Endothelial cell of umbilical vein (primary cell): ENCODE measurements at regions not wholly inside any gene's neighbourhood (a gene's known extent, or its start where the extent isn't known, plus 50 kb on each side); places are given as distances from the start of the nearest gene placed in this dataset.

Source experiments
- BruUV-seq: library from RNA; stranded (reverse); fragments of 400-500 nt; replicated peaks from 2 replicates; lab custom pipeline; 2021; lab: Mats Ljungman, UMichigan
- CTCF ChIA-PET: fragments of 300-600, 350-600 bp; sonication (Branson Sonifier 250); formaldehyde crosslinking; loops from one replicate; lab custom pipeline; 2021; ENCODE audit warnings: antibody characterized with exemption, inconsistent platforms; lab: Charles Lee
- POLR2A ChIA-PET: fragments of 300-600, 350-600 bp; sonication (Branson Sonifier 250); formaldehyde crosslinking; loops from one replicate; lab custom pipeline; 2021; ENCODE audit warnings: antibody characterized with exemption, inconsistent platforms; lab: Charles Lee
- DNase-seq: peaks from one replicate; pipeline ENCODE4 v3.0.0-alpha.2; 2011; ENCODE audit warnings: low read depth, low spot score
- FAIRE-seq: peaks from 2 replicates; lab custom pipeline; 2011; peaks lifted over from hg19 to GRCh38; lab: Jason Lieb, UNC
- H2AFZ ChIP-seq: 2 replicates; pipeline ENCODE4 v1.6.0; 2012; ENCODE audit warnings: low read depth, low read length, control low read depth, inconsistent platforms
- H3K27ac ChIP-seq: 2 replicates; pipeline ENCODE4 v1.5.1; 2011; ENCODE audit warnings: low read depth, mild to moderate bottlenecking, control low read depth, low read length, moderate library complexity; ENCODE audit not compliant: insufficient read depth
- H3K27me3 ChIP-seq, 2 experiments: 2 replicates each; pipeline versions ENCODE4 v1.6.0 to v1.6.1; 2011; ENCODE audit warnings: low read length in 2 of 2, mixed read lengths in 1 of 2; ENCODE audit not compliant: control insufficient read depth in 2 of 2, insufficient read depth in 2 of 2
- H3K36me3 ChIP-seq, 2 experiments: 2 replicates in 1 of 2; 3 replicates in 1 of 2; pipeline ENCODE4 v1.5.1; 2011; ENCODE audit warnings: low read length in 2 of 2, mild to moderate bottlenecking in 1 of 2, moderate library complexity in 1 of 2; ENCODE audit not compliant: control insufficient read depth in 2 of 2, insufficient read depth in 2 of 2; ENCODE audit errors: extremely low read depth in 1 of 2
- H3K4me1 ChIP-seq: 3 replicates; pipeline ENCODE4 v1.5.1; 2011; ENCODE audit warnings: mild to moderate bottlenecking, low read length; ENCODE audit not compliant: control insufficient read depth, insufficient read depth; ENCODE audit errors: extremely low read depth
- H3K4me2 ChIP-seq: 2 replicates; pipeline ENCODE4 v1.6.1; 2011; ENCODE audit warnings: low read length, control low read depth, mixed read lengths; ENCODE audit not compliant: insufficient read depth
- H3K4me3 ChIP-seq, 3 experiments: fragments of 200-600 bp in 1 of 3; sonication (generic), shearing (Covaris generic) in 1 of 3; replicated peaks in 1 of 3; 2 replicates each; pipeline ENCODE4 v1.5.1; 2011 to 2016; ENCODE audit warnings: control low read depth in 3 of 3, low read length in 3 of 3, mild to moderate bottlenecking in 2 of 3, inconsistent platforms in 1 of 3, low read depth in 1 of 3, moderate library complexity in 1 of 3; ENCODE audit not compliant: insufficient read depth in 1 of 3
- H3K79me2 ChIP-seq: 2 replicates; pipeline ENCODE4 v1.6.0; 2012; ENCODE audit warnings: low read length, inconsistent platforms; ENCODE audit not compliant: control insufficient read depth, insufficient read depth
- H3K9ac ChIP-seq: replicated peaks from 2 replicates; pipeline ENCODE3; 2011; ENCODE audit warnings: low read length, control low read depth; ENCODE audit not compliant: insufficient read depth; ENCODE audit errors: extremely low read depth
- H3K9me1 ChIP-seq: replicated peaks from 3 replicates; pipeline ENCODE4 v1.6.0; 2011; ENCODE audit warnings: mild to moderate bottlenecking, low read length; ENCODE audit not compliant: control insufficient read depth, insufficient read depth; ENCODE audit errors: extremely low read depth
- H3K9me3 ChIP-seq: replicated peaks from 2 replicates; pipeline ENCODE4 v1.5.1; 2012; ENCODE audit warnings: low read length, inconsistent platforms; ENCODE audit not compliant: control insufficient read depth, insufficient read depth
- H4K20me1 ChIP-seq: replicated peaks from 2 replicates; pipeline ENCODE3; 2011; ENCODE audit warnings: mild to moderate bottlenecking, low read length; ENCODE audit not compliant: control insufficient read depth, insufficient read depth; ENCODE audit errors: extremely low read depth
- EZH2 ChIP-seq: IDR thresholded peaks from 2 replicates; pipeline ENCODE4 v1.6.1; 2012; ENCODE audit warnings: borderline replicate concordance, low read depth, mild to moderate bottlenecking, moderate library complexity, low read length, inconsistent platforms; ENCODE audit not compliant: severe bottlenecking
- FOS ChIP-seq: IDR thresholded peaks from 2 replicates; pipeline ENCODE4 v1.6.1; 2011; ENCODE audit warnings: mild to moderate bottlenecking, low read length, moderate library complexity, borderline replicate concordance; ENCODE audit not compliant: insufficient read depth
- GATA2 ChIP-seq: IDR thresholded peaks from 2 replicates; pipeline ENCODE4 v1.7.0; 2011; ENCODE audit warnings: low read depth, mild to moderate bottlenecking, moderate library complexity, mixed read lengths, low read length; ENCODE audit not compliant: insufficient read length, insufficient read depth
- JUN ChIP-seq: IDR thresholded peaks from 2 replicates; pipeline ENCODE4 v1.6.1; 2011; ENCODE audit warnings: borderline replicate concordance, low read depth; ENCODE audit not compliant: insufficient read length, insufficient read depth
- MYC ChIP-seq: IDR thresholded peaks from one replicate; pipeline ENCODE4 v1.6.1; 2011; ENCODE audit warnings: mild to moderate bottlenecking, low read depth, low read length
- POLR2A ChIP-seq: IDR thresholded peaks from 2 replicates; pipeline ENCODE4 v1.6.1; 2012; ENCODE audit warnings: low read depth, mild to moderate bottlenecking, control low read depth, low read length
- POLR2AphosphoS5 ChIP-seq: IDR thresholded peaks from 2 replicates; pipeline ENCODE4 v1.6.1; 2012; ENCODE audit warnings: low read depth, mild to moderate bottlenecking, control low read depth, low read length, moderate library complexity; ENCODE audit not compliant: insufficient read depth
- dilution Hi-C: fragments of 300-500 bp; cut with MboI; formaldehyde crosslinking; loops from one replicate; pipeline ENCODE4 v1.15.0; 2019; ENCODE audit warnings: low sequenced_read_pairs; ENCODE audit not compliant: extremely low pct_ligation_motif_present
- intact Hi-C: fragments of 100-400 bp; cut with micrococcal nuclease; formaldehyde crosslinking; loops from one replicate; pipeline ENCODE4 v1.10.0; 2022
- TF ChIP-seq, protein P1 (sequence below): IDR thresholded peaks from 2 replicates; pipeline ENCODE4 v1.6.1; 2011; ENCODE audit not compliant: insufficient read depth, insufficient read length
- TF ChIP-seq, protein P2 (sequence below), 2 donors: IDR thresholded peaks; 1 replicate in 1 of 2; 2 replicates in 1 of 2; pipeline ENCODE4 v1.5.1; 2011; ENCODE audit warnings: low read length in 2 of 2, mild to moderate bottlenecking in 2 of 2, moderate library complexity in 2 of 2, control low read depth in 1 of 2, inconsistent platforms in 1 of 2, low read depth in 1 of 2; ENCODE audit not compliant: insufficient read depth in 1 of 2; ENCODE audit errors: extremely low read depth in 1 of 2

- Histone ChIP-seq H3K79me2 (no peaks in the 10 kb centered on the region), H3K4me2 (no peak overlapping the region), H3K27ac (no peak overlapping the region), H3K27me3 (no peaks in the 10 kb centered on the region), H4K20me1 (no peaks in the 10 kb centered on the region), H3K36me3 (no peaks in the 10 kb centered on the region), H3K4me3 (no peak overlapping the region), H3K4me1 (no peaks in the 10 kb centered on the region), H3K9me1 (no peaks in the 10 kb centered on the region), H3K9me3 (no peaks in the 10 kb centered on the region), H3K9ac (no peak overlapping the region), H2AFZ (no peak overlapping the region)
- dilution Hi-C loops (no loop called here), intact Hi-C loops (no loop called here)
- no TSS peak for BruUV-seq
- ChIA-PET CTCF (no interaction called here), POLR2A (no interaction called here)
- FAIRE-seq (no peak), DNase-seq (no peak)
- TF ChIP-seq POLR2A (no peak), POLR2AphosphoS5 (no peak), JUN (no peak), GATA2 (no peak), MYC (no peak), EZH2 (no peak), FOS (no peak)
- TF ChIP-seq, protein P1, sequence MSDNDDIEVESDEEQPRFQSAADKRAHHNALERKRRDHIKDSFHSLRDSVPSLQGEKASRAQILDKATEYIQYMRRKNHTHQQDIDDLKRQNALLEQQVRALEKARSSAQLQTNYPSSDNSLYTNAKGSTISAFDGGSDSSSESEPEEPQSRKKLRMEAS = no peak
- TF ChIP-seq, protein P2, sequence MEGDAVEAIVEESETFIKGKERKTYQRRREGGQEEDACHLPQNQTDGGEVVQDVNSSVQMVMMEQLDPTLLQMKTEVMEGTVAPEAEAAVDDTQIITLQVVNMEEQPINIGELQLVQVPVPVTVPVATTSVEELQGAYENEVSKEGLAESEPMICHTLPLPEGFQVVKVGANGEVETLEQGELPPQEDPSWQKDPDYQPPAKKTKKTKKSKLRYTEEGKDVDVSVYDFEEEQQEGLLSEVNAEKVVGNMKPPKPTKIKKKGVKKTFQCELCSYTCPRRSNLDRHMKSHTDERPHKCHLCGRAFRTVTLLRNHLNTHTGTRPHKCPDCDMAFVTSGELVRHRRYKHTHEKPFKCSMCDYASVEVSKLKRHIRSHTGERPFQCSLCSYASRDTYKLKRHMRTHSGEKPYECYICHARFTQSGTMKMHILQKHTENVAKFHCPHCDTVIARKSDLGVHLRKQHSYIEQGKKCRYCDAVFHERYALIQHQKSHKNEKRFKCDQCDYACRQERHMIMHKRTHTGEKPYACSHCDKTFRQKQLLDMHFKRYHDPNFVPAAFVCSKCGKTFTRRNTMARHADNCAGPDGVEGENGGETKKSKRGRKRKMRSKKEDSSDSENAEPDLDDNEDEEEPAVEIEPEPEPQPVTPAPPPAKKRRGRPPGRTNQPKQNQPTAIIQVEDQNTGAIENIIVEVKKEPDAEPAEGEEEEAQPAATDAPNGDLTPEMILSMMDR (IDR thresholded peaks at IDR 0.05; ENCODE audit: extremely low read depth in 1 of 2, insufficient read depth in 1 of 2, low read depth in 1 of 2, low read length in 2 of 2) = no peak
These were observed 94.6 kb upstream of the INPP4B start for GRCh38 chr4:142940425-142941330.
